Testis (tissue), 2 donors: ENCODE measurements at regions not wholly inside any gene's neighbourhood (a gene's known extent, or its start where the extent isn't known, plus 50 kb on each side); places are given as distances from the start of the nearest gene placed in this dataset.

Source experiments
- POLR2A ChIP-seq: fragments of 450-650 bp; IDR thresholded peaks from one replicate; pipeline ENCODE4 v1.6.1; 2017; ENCODE audit warnings: antibody characterized with exemption, mild to moderate bottlenecking, moderate library complexity
- TF ChIP-seq, protein P1 (sequence below), 3 experiments: fragments of 450-650 bp in 2 of 3; fragments of 200-600 bp in 1 of 3; sonication (generic) in 1 of 3; IDR thresholded peaks; one replicate each; pipeline ENCODE4 v1.5.1; 2016 to 2019; ENCODE audit warnings: antibody characterized with exemption in 3 of 3, mild to moderate bottlenecking in 2 of 3, moderate library complexity in 1 of 3

DNA sequence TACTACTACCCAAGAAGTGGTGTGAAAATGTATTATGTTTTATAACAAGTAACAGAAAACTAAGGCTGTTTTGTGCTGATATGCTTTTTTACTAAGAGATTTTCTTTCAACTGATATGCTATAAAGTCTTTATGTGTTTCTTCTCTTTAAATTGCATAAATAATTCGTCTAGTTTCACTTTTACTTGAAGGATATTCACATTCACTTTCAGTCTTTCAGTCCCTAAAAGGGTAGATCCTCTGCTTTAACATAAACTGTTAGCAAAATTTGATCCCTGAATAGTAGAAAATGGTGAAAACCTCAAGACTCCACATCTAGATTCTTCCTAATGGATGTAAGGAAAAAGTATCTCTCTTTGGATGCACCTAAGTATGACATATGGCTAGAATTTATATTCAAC is 69.0 kb upstream of the FST start:
- no peak for TF ChIP-seq POLR2A
- TF ChIP-seq, protein P1, sequence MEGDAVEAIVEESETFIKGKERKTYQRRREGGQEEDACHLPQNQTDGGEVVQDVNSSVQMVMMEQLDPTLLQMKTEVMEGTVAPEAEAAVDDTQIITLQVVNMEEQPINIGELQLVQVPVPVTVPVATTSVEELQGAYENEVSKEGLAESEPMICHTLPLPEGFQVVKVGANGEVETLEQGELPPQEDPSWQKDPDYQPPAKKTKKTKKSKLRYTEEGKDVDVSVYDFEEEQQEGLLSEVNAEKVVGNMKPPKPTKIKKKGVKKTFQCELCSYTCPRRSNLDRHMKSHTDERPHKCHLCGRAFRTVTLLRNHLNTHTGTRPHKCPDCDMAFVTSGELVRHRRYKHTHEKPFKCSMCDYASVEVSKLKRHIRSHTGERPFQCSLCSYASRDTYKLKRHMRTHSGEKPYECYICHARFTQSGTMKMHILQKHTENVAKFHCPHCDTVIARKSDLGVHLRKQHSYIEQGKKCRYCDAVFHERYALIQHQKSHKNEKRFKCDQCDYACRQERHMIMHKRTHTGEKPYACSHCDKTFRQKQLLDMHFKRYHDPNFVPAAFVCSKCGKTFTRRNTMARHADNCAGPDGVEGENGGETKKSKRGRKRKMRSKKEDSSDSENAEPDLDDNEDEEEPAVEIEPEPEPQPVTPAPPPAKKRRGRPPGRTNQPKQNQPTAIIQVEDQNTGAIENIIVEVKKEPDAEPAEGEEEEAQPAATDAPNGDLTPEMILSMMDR (IDR thresholded peaks at IDR 0.05), result no peak
